Right ventricle myocardium superior (tissue), 1 donor: ENCODE measurements at regions not wholly inside any gene's neighbourhood (a gene's known extent, or its start where the extent isn't known, plus 50 kb on each side); places are given as distances from the start of the nearest gene placed in this dataset.

Source experiments
- ATAC-seq: fragments of 200-7000 bp; cut with Tn5 transposase; one replicate; pipeline ENCODE4 v1.9.1; 2020; ENCODE audit warnings: mild to moderate bottlenecking; ENCODE audit not compliant: poor library complexity
- DNase-seq: peaks from one replicate; pipeline ENCODE4 v3.0.0-alpha.2; 2020
- intact Hi-C: fragments of 100-400 bp; cut with DNase I; formaldehyde crosslinking; loops from one replicate; pipeline ENCODE4 v1.11.2; 2022
- donor health status: DM: no; HTN: yes; CAD: no; lungs with severe emphysema.

DNA sequence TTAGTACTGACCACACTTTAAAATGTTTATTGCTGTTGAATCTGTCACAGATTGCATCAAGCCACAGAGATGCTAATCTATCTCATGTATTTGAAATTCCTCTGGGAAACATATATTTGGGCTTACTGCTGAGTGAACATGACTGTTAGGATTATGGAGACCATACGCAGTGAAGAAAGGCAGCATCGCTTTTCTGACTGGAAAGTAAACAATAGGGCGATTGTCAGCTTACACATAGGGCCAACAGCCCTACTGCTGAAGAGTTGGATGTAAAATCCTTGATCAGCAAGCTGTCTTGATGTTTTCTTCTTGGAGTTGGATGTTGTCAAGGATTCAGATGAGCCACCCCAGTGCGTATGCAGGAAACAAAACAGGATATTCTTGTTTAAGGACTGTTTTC lies 368.7 kb upstream of the ADGRL2 start:
- intact Hi-C loops = no loop called here
- no peak for ATAC-seq
- no peak for DNase-seq

DNA sequence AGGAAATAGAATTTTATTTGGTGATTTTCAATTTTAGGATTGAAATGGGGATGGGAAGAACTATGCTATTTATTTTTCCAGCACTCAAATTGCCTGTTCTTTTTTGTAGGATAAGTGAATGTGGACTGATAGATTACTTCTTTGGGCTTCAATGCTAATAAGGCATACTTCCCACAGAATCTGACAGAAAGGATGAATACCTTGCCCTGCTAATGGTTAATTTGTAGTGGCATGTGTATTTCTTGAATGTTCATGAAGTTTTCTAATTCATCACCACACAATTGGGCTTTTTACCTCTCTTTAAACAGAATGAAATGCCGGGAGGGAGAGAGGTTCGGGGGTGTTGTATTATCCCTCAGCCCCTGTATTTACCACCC lies 369.1 kb upstream of the ADGRL2 start:
- DNase-seq = no peak
- intact Hi-C loops = no loop called here
- ATAC-seq = no peak

DNA sequence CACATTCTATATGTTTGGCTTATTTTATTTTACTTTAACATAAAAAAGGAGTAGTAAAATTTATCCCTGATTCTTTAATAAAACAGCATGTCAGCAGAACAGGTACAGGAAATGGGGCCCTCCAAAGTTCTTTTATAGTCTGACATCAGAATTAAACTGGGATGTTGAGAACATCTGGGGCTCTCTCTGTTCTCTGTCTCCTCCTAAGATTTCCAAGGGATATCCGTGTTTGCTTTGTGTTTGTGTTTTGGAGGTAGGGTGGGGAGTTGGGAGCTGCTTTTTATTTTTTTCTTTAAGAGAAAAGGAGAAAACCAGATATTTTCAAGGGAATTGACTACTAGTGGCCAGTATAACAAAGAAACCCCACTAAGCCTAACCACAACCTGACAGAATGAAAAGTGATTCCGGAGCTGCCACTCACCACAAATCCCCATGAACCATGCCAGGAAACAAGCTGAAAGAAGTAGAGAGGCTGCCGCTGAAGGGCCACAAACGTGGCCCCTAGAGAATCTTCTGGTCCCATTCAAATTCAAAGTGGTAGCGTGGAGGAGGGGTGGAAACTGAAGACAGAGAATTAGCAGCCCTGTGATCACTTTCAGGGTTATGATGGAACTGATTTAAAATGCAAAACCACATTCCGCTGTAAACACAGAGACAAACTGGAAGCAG lies 369.6 kb upstream of the ADGRL2 start:
- intact Hi-C loops = no loop called here
- DNase-seq (no peak), ATAC-seq (peak; percentile 12)

DNA sequence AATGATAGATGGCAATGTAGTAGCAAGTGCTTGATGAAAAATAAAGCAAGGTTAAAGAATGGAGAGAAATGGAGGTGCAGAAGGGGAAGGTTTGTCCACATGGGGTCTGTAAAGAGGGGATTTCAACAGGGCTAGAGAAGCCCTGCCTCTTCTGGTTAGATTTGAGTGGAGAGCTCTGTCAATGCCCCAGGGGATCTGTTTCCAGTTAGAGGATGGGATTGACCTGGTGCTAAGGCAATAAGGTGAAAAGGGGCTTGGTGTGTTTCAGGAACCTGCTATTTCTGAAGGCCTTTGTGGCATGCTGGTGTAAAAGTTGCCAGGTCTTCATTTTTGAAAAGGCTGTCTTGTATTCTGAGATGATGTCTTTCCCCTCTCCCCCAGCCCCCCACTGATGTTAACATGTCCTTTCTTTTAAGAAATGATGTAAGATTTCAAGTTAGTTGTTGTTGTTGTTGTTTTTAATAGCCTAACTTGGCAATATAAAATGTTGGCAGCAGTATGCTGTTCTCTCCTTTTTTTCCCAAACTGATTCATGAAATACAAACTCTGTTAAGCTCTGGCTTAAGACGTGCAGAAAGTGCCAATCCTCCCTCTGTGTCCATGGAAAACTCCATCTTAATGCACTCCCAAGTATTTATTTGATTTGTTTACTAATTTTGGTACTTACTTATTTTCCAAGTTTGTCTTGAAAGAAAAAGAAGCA lies 370.3 kb upstream of the ADGRL2 start:
- no peak for ATAC-seq
- intact Hi-C loops = no loop called here
- DNase-seq = no peak

DNA sequence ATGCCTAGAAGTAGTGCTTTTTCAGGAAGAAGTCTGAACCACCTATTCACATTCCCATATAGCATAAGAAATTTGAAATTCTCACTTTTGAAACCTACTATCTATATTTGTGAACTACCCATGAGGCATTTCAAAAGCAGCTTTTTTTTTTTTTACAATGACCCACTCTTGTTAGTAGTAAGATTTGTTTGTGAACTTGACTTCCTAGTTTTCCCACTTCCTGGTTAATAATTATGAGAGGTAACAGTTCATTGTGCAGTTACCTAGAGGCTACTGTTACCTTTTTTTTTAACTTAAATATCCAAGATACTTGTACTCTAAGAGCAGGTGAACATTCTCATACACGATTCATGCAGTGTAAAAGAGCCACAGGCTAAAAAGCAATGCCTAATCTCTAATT lies 371.7 kb upstream of the ADGRL2 start:
- no peak for ATAC-seq
- intact Hi-C loops = no loop called here

DNA sequence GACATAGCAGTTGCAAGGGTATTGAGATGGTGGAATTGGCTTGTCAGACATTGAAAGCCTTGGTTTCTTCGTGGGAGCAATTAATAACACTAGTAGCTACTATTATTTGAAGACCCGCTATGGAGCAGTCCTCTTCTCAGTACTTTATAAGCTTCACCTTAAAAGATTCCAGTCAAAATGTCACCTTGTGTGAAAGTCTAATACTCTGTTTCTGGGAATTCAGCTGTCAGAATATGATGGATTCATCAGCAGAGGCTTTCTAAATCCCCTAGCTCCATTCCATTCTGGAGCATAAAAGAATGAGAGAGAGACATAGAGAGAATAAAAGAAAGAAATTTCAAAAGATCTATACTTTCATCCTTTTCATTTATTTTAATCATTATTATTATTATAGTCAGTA lies 375.9 kb upstream of the ADGRL2 start:
- intact Hi-C loops = no loop called here
- no peak for ATAC-seq
- DNase-seq = no peak

More for the DNA sequence above, 371.7 kb upstream of the ADGRL2 start:
- DNase-seq = no peak

DNA sequence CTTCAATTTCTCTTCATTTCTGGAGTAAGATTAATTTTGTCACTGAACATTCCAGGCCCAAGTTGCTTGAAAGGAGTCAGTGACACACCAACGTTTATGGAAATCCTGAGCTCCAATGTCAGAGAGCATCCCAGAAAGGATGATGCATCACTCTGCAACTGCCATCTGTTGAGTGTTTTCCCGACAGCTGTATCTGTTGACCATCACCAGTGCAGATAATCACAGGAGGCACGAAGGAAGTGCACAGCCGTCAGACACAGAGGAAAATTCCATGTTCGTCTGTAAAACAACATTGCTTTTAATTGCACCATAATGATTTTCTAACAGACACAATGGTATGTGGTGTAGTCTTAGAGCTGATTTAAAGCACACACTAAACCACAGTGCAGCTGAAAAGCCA lies 376.7 kb upstream of the ADGRL2 start:
- intact Hi-C loops = no loop called here
- no peak for DNase-seq
- ATAC-seq = no peak

DNA sequence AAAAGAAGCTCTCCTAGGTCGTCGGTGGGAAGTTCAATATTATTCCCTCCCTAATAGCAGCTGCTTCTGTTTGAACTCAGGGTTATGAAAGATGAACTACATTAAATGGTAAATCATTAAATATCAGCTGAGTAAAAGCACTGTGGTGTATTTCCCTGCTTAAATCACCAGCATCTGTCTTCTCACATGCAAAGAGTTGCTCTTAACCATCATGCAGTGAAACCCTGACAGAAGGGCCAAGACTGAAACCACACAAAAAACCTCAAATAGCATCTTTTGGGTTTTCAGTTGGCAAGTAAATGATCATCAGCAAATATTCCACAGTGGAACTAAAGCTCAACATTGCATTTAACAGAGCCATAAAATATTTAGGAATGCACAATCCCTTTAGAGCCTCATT lies 380.0 kb upstream of the ADGRL2 start:
- DNase-seq = no peak
- intact Hi-C loops = no loop called here
- ATAC-seq = no peak

DNA sequence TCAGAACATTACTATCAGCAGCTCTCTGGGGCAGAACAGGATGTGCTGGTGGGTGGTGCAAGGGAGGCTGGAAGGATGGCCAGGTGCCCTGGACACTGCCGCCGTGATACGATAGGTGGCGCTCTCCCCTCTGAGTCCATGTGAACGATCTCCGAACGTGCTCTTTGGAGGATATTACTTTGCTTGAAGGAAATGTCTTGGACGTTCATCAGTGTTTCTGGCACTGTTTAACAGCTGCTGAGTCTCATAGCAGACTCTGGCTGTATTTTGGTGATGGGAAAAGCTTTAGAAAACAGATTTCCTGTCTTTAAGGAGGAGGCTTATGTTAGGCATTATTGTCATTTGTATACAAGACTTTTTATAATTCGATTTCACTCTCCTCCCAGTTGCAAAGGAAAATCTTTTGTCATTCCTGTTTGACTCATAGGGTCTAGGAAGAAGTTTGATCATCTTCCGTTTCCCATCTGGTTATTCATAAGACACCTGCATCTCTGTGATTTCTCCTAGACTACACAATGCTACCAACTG lies 386.2 kb upstream of the ADGRL2 start:
- ATAC-seq (peak; percentile 86), DNase-seq (peak; percentile 86)
- intact Hi-C loops = no loop called here

DNA sequence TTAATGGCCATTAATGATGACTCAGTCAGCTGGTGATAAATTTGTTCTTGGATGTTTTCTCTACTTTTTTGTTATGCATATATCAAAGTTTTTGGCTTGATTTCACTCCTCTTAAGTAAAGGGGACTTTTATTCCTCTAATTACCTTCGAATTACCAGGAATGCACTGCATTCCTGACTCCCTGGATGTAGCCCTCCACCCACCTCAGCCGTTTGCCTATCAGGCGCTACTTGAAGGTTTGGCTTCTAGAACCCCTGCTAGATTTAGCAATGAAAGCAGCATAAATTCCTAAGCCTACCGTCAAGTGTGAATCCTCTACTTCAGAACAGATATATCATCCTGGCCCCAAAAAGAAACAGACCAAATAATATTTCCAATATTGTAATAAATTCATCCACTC lies 387.8 kb upstream of the ADGRL2 start:
- no peak for DNase-seq
- no peak for ATAC-seq
- intact Hi-C loops = no loop called here

DNA sequence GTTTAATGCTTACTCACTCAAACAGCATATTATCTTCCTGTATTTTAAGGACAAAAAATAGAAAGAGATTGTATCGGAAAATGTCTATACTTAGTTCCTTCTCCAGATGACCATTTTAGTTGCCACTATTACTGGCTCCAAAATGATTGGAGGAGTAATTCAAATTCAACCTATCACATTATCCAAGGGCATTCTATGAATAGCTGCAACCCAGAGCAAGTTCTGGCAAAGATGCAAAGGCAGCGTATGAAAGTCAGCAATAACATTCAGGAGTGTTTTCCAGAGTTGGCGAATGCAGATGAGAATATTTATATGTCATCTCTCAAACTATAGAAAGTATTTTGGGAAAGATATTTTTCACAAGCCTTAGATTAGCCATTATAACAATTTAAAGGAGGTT lies 389.8 kb upstream of the ADGRL2 start:
- DNase-seq (no peak), ATAC-seq (peak; percentile 82)
- intact Hi-C loops = no loop called here

DNA sequence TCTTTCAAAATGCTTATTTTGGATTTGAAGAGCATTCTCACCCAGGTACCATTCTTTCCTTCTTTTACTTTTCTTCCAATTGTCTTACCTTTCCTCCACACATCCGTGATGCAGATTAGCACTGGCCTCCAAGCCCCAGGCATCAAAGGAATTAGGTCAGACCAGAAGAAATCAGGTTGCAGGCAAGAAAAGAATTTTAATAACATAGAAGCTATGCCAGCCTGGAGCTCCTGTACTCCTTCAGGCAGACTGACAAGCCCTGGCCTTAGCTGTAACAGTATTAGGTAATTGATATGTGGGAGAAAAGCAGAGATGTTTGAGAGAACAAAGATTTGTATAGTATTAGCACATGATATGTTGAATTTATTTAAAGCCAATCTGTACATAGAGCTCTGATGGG lies 390.4 kb upstream of the ADGRL2 start:
- ATAC-seq = peak; percentile 42
- intact Hi-C loops = no loop called here
- DNase-seq = no peak

DNA sequence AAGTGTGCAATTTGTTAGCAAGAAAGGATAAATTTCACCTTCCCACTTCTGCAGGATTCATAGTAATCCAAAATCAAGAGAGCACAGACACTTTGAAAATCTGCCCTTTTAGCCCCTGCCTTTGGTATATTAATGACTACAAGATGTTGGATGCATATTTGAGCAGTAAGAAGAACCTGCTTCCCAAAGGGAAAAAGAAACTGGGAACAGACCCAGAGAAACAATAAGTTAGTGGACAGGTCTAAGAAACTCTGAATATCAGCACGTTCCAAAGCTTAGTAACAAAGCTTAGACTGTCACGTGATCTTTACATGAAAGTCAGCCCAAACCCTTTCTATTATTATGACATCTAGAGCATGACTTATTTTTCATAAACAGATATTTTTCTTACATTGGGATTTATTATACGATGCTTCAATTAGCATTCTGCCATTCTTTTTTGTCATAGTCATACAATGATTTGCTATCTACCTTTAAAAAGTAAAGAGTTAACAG lies 390.9 kb upstream of the ADGRL2 start:
- ATAC-seq (no peak), DNase-seq (no peak)
- intact Hi-C loops = no loop called here

DNA sequence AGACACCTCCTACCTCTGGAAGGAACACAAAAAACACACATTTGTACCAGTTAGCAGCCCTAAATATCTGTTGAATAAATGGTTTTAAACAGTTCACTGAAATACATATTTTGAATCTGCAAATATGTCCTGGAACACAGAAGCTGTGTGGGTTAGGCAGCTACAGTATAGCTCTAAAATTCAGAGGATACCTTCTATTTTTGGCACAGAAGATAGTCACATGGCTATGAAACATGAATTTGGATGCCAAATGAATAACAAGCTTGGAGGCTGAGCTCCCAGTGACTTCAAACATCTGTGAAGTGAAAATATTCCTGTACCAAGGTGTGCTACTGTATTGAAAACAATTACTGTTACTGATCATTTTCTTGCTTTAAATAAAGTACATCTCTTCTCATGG lies 391.5 kb upstream of the ADGRL2 start:
- DNase-seq = no peak
- peak; percentile 57 for ATAC-seq
- intact Hi-C loops = no loop called here

DNA sequence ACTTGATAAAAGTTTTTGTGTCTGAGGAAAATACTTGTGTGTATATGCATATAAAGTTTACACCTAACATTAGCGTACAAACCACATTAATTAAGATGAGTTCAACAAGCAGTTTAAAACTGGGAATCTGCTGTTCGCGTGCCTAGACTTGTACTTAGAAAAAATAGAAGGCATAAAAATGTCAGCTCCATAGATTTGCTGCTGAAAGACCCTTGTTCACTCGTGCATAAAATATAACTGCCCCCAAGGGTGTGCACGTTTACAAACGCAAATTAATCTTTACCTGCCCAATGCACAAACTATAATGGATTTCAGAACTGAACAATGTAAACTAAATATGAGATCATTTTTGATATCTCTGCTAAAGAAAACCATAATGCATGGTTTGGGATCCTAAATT lies 392.3 kb upstream of the ADGRL2 start:
- no peak for DNase-seq
- intact Hi-C loops = no loop called here

DNA sequence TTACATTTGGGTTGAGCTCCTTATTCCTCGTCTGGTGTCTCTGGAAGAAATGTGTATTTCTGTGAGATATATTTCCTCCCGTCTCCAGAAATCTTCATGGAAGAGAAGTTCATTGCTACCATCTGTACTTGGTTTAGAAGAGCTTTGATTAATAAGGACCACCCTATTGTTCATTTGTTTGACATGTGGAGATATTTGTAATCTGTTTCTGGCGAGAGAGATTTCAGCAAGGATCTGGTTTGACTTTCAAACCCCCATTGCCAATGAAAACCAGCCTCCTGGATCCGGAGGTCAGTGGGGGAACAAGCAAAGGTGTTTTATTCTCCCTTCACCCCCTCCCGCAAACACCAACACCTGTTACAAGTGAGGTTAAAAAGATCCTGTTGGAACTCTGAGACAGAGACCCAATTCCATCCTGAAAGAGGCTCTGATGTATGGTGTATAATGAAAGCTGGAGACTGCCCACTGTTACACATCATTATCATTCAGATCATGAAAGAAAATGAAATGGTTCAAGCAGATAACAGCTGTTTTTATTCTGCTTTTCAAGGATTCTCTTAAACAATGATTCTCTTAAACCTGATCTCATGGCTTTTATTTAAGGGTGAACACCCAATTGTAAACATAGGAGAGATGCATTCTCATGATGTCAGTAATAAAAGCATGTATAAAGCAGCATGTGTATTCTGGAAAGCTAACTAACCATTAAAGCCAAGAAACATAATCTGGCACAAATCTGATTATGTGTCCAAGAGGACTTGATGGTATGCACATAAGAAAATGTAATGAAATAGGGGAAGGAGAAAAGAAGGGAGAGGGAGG lies 393.5 kb upstream of the ADGRL2 start:
- DNase-seq (no peak), ATAC-seq (no peak)
- intact Hi-C loops = no loop called here

More for the DNA sequence above, 392.3 kb upstream of the ADGRL2 start:
- ATAC-seq = no peak

DNA sequence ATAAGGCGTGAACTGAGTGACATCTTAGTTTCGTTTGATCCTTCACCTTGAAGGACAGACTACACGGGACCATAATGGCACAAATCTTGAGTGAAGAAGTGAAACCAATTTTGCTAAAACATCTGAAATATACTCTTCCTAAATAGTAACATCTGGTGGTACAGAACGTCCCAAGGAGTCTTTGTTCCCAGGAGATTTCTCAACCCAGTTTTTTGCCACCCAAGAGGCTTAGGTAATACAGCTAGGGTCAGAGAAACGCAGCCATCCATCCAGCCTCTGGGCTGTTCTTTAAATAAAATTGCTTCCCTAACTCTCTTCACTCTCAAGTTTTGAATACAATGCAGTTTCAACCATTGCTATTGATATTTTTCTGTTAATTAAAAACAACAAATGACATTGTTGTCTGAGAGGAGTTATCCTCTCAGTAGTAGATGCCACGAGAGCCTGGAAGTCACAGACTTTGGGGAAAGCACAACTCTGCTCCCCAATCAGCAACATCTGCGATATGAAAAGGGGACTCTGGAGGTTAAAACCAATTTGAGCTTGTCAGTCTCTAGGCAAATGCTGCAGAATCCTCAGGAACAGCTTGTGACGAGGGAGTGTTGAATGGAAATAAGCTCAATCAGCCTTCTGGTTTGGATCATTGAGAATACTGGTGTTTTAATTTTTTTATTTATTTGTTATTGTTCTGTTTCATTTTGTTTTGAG lies 394.3 kb upstream of the ADGRL2 start:
- ATAC-seq = no peak
- intact Hi-C loops = no loop called here
- DNase-seq = no peak

DNA sequence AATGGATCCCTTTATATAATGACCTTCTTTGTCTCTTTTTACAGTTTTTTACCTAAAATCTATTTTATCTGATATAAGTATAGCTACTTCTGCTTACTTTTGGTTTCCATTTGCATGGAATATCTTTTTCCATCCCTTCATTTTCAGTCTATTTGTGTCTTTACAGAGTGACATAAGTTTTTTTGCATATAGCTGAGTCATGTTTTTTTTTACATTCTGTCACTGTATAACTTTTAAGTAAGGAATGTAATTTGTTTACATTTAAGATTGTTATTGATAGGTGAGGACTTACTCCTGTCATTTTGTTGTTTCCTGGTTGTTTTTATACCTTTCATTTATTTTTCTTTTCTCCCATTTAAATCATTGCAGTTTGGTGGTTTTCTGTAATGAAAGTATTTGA lies 402.7 kb upstream of the ADGRL2 start:
- DNase-seq (no peak), ATAC-seq (no peak)
- intact Hi-C loops = no loop called here
